ENCODE measurements at regions not wholly inside any gene's neighbourhood (a gene's known extent, or its start where the extent isn't known, plus 50 kb on each side); places are given as distances from the start of the nearest gene placed in this dataset.

GRCh38 chr1:213779228-213779627 is 208.5 kb upstream of the PROX1 start:
- Histone ChIP-seq H3K9me1 (ENCODE audit: control insufficient read depth, extremely low read depth, insufficient read depth, low read length) (no peaks in the 10 kb centered on the region), H3K27ac (ENCODE audit: control insufficient read depth, insufficient read depth, low read length) (no peak overlapping the region), H3K4me3 (ENCODE audit: control insufficient read depth in 2 of 3, extremely low read depth in 1 of 3, insufficient read depth in 2 of 3, low read depth in 1 of 3, low read length in 3 of 3) (no peak overlapping the region), H3K4me1 (ENCODE audit: control insufficient read depth, extremely low read depth, insufficient read depth, low read length) (no peaks in the 10 kb centered on the region), H3K9me3 (ENCODE audit: control insufficient read depth, low read depth, low read length) (no peaks in the 10 kb centered on the region), H3K36me3 (ENCODE audit: control insufficient read depth in 2 of 2, extremely low read depth in 1 of 2, insufficient read depth in 2 of 2, low read length in 2 of 2) (no peaks in the 10 kb centered on the region), H4K20me1 (ENCODE audit: control insufficient read depth, extremely low read depth, insufficient read depth, low read length) (no peaks in the 10 kb centered on the region), H3K79me2 (ENCODE audit: control insufficient read depth, insufficient read depth, low read length) (no peaks in the 10 kb centered on the region), H3K4me2 (ENCODE audit: control insufficient read depth, extremely low read depth, insufficient read depth, low read depth, low read length) (no peak overlapping the region), H3K9ac (ENCODE audit: control insufficient read depth, extremely low read depth, insufficient read depth, low read length) (no peak overlapping the region), H2AFZ (ENCODE audit: control insufficient read depth, low read length) (no peak overlapping the region), H3K27me3 (ENCODE audit: control insufficient read depth, extremely low read depth, insufficient read depth, low read length) (peaks cover 4% of the 10 kb centered on the region)
- no peak for FAIRE-seq
- dilution Hi-C loops (cut with MboI; ENCODE audit: extremely low pct_ligation_motif_present, low sequenced_read_pairs): no loop called here
- TF ChIP-seq EZH2 (IDR thresholded peaks at IDR 0.05; ENCODE audit: low read length): no peak
- TF ChIP-seq CTCF (optimal IDR thresholded peaks at IDR 0.05 in 1 of 3, IDR thresholded peaks at IDR 0.05 in 1 of 3, conservative IDR thresholded peaks at IDR 0.05 in 1 of 3; ENCODE audit: extremely low read depth in 1 of 3, insufficient read depth in 2 of 3, low read length in 3 of 3): no peak
- DNase-seq (ENCODE audit: low read depth, low spot score): no peak

- Histone ChIP-seq H3K4me2 (ENCODE audit: control insufficient read depth, extremely low read depth, insufficient read depth, low read depth, low read length) (no peak overlapping the region), H4K20me1 (ENCODE audit: control insufficient read depth, extremely low read depth, insufficient read depth, low read length) (no peaks in the 10 kb centered on the region), H3K9ac (ENCODE audit: control insufficient read depth, extremely low read depth, insufficient read depth, low read length) (no peak overlapping the region), H2AFZ (ENCODE audit: control insufficient read depth, low read length) (no peak overlapping the region), H3K27ac (ENCODE audit: control insufficient read depth, insufficient read depth, low read length) (no peak overlapping the region), H3K4me1 (ENCODE audit: control insufficient read depth, extremely low read depth, insufficient read depth, low read length) (no peaks in the 10 kb centered on the region), H3K9me1 (ENCODE audit: control insufficient read depth, extremely low read depth, insufficient read depth, low read length) (no peaks in the 10 kb centered on the region), H3K4me3 (ENCODE audit: control insufficient read depth in 2 of 3, extremely low read depth in 1 of 3, insufficient read depth in 2 of 3, low read depth in 1 of 3, low read length in 3 of 3) (no peak overlapping the region), H3K9me3 (ENCODE audit: control insufficient read depth, low read depth, low read length) (no peaks in the 10 kb centered on the region), H3K79me2 (ENCODE audit: control insufficient read depth, insufficient read depth, low read length) (no peaks in the 10 kb centered on the region), H3K36me3 (ENCODE audit: control insufficient read depth in 2 of 2, extremely low read depth in 1 of 2, insufficient read depth in 2 of 2, low read length in 2 of 2) (no peaks in the 10 kb centered on the region), H3K27me3 (ENCODE audit: control insufficient read depth, extremely low read depth, insufficient read depth, low read length) (peaks cover 4% of the 10 kb centered on the region)
- DNase-seq (ENCODE audit: low read depth, low spot score) (no peak), FAIRE-seq (no peak)
- TF ChIP-seq CTCF (optimal IDR thresholded peaks at IDR 0.05 in 1 of 3, IDR thresholded peaks at IDR 0.05 in 1 of 3, conservative IDR thresholded peaks at IDR 0.05 in 1 of 3; ENCODE audit: extremely low read depth in 1 of 3, insufficient read depth in 2 of 3, low read length in 3 of 3) (no peak), EZH2 (IDR thresholded peaks at IDR 0.05; ENCODE audit: low read length) (no peak)
- dilution Hi-C loops (cut with MboI; ENCODE audit: extremely low pct_ligation_motif_present, low sequenced_read_pairs): no loop called here
Measured at GRCh38 chr1:213782941-213783672, 204.7 kb upstream of the PROX1 start.
